HG02588 (cell line): ENCODE measurements at regions not wholly inside any gene's neighbourhood (a gene's known extent, or its start where the extent isn't known, plus 50 kb on each side); places are given as distances from the start of the nearest gene placed in this dataset.

Experiments used
- ATAC-seq: cut with Tn5 transposase; IDR thresholded peaks from one replicate; pipeline ENCODE4 v1.9.1; 2021; ENCODE audit warnings: mild to moderate bottlenecking, moderate library complexity; ENCODE audit not compliant: unreplicated experiment

DNA sequence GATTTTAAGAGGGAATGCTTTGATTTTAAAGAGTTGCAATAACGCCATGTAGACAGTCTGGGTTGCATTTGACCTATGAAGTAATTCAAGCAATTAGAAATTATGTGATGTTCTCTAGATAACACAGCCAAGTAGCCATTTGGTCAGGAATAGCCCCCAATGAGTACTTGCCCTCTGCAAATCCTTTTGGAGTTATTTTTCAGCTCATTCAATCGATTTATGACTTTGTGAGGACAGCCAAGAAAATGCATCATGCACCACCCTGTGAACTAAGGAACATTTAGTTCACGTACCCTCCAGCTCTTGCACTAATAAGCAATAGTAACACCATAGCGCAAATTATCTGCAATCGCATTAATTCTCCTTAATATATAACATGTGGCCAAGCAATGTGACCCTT, 552.6 kb upstream of the INTU start:
- ATAC-seq = no peak

DNA sequence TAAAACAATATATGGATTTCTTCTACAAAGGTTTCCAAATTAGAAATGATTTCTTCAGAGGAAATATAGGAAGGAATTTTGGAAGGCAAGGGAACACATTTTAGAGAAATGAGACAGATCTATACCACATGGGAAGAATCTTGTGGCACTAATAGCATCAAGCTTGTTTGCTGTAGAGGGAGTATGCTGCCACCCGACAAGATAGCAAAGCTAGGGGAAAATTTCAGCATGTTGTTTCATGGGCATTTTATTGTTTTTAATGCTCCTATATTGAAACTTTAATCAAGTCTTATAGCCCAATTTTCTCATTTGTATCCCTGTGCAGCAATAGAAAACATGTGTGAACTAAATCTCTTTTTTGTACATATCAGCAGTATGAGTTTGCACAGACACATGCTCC, 551.7 kb upstream of the INTU start:
- ATAC-seq = no peak

DNA sequence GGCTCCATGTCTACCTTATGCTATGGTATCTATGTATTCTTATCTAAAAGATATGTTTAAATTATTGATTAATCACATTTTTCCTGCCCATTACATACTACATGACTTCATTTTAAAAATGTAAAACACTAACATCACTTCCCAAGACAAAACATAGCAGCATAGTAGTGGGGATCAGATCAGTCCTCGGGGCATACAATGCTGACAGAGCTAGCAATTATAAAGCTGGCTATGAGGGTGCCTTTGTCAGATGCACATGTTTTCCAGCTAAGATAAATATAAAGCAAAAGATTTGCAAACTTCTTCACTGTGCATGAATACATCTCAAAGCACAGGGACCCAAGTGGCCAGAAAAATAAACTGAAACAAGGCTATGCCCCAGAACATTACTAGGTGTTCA, 549.8 kb upstream of the INTU start:
- no peak for ATAC-seq

DNA sequence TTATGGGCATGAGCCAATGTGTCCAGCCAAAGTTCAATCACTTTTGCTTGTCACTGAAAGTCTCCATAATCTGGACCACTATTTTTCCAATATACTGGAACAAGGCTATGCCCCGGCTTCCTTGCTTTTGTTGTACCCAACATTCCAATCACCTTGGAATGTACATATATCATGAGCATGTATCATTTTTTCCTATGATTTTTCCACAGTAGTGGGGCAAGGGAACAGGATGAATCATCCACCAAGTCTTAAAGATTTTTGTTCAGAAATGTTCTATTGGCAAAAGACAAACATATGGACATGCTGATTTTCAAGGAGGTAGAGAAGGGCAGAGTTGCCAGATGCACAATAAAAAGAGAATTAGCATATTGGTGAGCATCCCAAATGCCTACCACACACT, 548.1 kb upstream of the INTU start:
- no peak for ATAC-seq

DNA sequence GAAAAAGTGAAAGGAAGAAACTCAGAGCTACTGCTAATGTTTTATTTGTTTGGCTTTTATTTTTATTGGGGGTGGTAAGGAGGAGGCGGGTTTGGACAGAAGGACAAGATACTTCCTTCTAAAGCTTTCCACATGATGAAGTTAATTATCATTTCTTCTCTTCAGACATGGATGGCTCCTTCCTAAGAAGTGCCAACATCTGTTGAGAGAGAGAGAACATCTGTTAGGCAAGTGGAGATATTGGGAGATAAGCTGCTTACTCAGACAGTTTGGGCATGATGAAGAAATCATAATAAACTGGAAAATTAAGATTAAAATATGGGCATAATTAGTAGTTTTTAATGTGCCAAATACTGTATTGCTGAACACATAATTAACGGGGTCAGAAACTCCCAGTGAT, 535.7 kb upstream of the INTU start:
- ATAC-seq = no peak

DNA sequence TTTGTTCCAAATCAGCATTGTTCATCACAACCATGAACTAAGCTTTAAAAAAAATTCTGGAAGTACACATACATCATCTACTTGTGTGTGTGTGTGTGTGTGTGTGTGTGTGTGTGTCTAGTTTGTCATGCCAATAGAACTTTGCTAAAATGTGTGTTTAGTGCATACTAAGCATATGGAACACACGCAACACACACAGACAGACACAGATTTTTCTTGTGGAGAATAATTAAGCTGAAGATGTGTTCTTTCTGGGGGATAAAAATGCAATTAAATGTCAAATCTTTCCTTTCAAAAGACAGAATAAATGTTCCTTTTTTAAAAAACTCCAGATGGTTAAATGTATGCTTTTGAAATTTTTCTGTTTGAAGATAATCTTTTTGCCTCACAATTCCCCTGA, 530.4 kb upstream of the INTU start:
- no peak for ATAC-seq

DNA sequence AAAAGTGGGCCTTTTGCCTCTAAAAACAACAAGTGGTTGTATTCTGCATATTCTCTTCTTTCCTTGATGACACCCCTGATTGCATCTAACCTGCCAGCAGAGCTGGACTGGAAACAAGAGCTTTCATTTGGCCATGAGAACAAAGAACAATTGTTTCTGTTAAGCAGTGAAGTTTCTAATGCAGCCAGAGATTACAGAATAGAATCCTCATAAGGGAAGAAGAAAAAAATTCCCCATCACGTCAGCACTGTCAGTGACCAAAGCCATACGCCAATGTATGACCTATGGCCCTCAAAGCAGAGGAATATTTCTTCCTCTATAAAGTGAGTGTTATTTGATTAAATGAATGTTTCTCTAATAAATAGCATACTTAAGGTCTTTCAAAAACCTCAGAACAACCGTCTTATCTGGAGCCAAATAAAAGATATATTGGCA, 529.1 kb upstream of the INTU start:
- no peak for ATAC-seq

DNA sequence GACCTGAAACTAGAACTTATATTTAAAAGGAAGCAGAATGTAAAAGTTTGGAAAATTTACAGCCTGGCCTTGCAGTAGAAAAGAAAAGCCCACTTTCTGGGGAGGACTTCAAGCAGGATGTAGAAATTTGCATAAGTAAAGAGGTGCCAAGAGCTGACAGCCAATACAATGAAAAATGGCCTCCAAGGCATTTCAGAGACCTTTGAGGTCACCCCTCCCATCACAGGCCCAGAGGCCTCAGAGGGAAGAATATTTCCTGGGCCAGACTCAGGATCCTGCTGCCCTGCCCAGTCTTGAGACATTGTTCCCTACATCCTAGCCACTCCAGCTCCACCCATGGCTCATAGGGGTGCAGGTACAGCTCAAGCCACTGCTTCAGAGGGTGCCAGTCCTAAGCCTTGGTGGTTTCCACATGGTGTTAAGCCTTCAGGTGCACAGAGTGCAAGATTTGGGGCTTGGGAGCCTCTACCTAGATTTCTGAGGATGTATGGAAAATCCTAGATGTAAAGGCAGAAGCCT, 518.9 kb upstream of the INTU start:
- no peak for ATAC-seq

DNA sequence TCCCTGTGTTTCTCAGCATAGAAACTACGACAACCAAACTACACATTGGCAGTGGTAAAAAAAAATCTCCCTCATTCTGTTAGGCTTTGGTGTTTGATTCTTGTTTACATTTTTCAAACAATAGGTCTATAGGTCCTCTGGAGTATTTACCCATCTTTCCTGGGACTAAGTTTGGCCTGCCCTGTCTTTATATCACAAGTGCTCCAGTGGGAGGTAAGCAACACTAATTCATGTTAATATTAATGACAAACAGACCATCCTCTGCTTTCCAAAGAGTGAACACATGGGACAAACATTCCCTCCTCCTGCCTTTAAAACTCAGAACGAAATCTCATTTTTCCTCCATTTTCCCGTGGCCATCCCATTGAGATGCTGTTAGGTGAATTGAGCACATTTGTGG, 514.1 kb upstream of the INTU start:
- ATAC-seq = no peak

DNA sequence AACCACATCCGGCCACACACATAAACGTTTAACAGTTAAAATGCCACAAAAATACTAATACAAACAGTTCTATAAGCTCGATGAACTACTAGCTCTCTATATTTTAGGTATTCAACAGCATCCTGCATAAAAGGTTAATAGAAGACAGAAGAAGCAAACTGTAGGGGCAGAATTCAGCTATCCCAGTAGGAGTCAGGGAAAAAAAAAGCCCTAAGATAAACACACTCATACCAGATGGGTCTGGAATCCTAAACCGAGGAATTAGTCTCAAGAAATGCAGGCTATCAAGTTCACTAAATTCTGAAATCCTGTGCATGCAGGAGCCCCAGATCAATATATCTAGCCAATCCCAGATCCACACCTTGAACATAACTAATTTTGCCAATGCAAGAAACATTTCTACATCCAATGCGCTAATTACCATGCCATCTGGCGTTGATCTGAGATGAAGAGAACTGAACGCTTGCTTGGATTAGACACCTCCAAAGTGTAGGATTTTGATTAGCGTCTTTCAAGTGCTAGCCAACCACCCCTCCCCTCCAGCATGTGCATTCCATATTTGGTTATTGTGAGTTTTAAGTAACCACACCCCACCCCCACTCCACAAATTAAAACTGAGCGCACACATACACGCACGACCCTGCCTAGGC, 512.2 kb upstream of the INTU start:
- ATAC-seq = no peak

DNA sequence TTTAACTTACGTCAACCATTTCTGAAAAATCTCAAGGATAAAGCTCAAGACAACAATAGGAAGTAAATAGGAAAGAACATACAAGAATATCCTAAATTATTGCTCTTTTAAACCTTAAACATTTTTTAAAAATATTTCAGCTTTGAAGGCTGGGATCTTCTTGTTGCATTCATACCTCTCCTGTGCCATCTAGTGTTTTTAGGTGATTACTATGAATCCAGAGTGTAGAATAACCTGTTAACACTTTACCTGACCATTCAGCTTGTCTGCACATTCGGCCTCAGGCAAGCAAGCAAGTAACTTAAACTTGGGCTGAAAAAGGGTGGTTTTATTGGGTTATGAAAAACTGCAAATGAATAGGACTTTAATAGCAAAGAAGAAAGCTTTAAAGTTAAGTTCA, 507.8 kb upstream of the INTU start:
- ATAC-seq = no peak

DNA sequence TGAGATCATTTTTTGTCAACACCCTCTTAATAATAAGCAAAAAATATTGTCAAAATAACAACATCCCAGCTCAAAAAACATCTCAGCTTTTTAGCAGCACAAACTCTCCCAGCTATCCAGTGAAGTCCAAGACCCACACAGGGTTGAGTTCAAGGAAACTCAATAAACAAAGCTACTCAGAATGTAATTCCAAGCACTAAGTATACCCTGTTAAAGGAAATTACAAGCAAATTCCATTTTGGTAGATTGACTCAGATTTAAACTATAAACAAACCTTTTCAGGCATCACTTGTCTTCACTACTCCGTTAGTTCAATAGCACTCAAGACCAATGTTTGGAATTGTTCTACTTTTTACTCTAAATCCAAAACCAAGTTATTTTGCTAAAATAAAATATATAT, 506.0 kb upstream of the INTU start:
- ATAC-seq = no peak

DNA sequence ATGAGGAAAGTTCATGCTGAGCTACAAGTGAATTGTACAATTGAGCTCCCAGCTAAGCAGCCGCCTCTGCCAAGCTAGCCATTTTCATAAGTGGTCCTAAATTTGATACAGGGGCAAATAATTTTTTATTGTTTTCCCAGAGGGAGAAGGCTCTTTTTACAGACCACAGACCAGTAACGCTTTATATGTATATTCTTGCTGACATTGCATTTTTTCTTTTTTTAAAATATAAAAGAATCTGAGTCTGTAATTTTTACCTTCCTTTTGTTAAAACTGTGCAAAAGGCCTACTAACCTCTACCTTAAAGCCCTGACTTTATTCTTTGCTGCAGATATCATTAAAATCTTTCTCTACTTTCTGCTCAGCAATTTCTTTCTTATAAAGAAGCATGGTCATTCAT, 501.2 kb upstream of the INTU start:
- no peak for ATAC-seq

DNA sequence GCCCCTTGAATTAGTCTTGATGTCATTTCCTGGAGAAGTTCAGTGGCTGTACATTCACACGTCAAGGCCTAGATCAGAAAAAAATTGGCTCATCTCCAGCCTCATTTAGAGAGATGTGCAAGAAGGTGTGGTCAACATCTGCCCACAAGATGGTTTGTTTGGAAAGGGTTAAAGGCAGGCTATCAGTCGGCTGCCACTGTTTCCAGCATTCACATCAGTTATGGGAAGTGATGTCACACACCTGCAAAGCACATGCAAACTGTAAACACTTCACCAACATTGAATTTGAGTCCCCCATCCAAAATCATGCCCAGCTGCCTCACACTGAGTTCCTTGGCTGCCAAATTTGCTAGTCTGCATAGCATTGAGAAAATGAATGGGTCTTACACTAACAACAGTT, 498.3 kb upstream of the INTU start:
- no peak for ATAC-seq

DNA sequence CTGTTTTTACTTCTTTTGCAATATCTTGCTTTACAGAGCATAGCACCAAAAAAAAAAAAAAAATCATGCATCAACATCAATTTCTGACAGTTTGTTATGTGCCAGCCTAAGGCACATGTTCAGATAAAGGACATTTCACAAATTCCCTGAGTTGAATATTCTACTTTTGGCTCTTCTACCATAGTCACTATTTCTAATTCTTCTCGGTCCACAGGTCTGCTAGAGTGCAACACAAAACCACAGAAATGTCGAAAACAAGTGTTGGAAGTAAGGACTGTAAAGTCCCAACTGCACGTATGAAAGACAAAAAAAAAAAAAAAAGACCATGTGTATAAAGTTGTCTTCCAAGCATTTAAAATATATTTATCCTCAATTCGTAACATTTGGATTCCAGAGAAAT, 494.2 kb upstream of the INTU start:
- no peak for ATAC-seq

DNA sequence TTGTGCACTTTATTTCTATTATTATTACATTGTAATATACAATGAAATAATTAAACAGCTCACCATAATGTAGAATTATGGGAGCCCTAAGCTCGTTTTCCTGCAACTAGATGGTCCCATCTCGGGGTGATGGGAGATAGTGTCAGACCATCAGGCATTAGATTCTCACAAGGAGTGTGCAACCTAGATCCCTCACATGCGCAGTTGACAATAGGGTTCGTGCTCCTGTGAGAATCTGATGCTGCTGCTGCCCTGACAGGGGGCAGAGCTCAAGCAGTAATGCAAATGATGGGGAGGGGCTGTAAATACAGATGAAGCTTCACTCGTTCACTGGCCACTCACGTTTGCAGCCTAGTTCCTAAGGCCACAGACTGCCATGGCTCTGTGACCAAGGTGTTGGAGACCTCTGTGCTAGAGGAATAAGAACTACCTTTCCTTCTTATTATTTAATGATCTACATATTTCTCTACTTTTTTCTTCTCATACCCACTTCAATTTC, 492.9 kb upstream of the INTU start:
- ATAC-seq = no peak

DNA sequence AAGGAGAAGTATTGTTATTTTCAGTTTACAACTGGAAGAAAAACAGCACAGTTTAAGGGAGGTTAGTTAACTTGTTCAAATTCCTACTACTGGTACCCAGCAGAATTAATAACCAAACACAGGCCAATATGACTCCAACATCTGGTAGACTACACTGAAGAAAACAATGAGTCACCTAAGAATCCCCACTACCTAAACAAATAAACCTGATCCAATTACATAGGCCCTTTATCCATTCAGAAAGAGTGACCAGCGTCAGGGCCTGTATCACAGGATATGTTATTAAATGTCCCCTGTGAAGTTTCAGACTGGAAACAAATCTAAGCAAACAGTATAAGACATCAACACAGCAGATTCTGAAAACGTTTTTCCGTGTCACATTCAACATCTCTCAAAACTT, 492.5 kb upstream of the INTU start:
- ATAC-seq = no peak

DNA sequence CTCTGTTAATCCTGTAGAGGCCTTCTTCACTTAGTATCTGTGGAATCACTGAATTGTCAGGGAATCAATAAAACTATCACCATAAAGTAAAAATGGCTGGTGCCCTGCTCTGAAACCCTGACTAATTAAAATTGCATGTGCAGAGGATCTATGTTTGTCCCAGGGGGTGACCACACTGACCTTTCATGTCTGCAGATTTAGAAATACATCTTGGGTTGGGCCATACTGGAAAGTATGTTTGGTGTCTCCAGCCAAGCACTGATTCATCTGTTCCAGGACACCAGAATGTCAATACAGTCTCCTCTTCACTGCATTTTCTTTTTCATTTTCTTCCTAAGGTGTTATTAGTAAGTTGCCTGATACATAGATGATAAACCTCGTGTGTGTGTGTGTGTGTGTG, 490.9 kb upstream of the INTU start:
- no peak for ATAC-seq

DNA sequence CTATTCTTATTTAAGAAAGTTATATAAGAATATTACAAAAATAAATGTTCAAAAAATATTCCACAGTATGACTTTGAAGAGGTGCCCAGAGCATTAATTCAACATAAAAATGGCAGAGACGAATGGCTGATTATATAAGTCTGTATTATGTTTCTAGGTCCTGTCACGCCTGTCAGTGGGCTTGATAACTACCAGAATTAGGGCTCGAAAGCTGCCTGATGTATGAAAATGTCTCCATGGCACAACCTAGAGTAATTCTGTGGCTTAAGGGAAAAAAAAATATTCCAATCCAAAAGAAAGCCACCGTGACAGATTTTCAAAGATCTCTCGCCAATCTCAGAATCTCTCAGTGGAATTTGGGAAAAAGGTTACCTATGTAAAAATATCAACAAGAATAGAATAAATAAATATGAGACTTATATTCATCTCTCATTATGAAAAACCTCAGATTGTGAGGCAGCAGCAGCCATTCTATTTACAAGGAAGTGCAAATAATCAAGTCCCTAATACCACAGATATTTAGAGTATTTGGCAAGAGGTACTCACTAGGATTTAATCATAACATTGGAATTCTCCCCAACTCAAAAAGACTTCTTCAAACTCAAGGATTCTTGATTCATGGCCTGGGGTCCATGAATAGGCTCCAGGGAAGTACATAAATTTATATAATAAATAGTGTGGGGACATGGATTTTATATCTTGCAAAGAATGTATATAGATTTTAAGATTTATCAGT, 489.1 kb upstream of the INTU start:
- no peak for ATAC-seq

DNA sequence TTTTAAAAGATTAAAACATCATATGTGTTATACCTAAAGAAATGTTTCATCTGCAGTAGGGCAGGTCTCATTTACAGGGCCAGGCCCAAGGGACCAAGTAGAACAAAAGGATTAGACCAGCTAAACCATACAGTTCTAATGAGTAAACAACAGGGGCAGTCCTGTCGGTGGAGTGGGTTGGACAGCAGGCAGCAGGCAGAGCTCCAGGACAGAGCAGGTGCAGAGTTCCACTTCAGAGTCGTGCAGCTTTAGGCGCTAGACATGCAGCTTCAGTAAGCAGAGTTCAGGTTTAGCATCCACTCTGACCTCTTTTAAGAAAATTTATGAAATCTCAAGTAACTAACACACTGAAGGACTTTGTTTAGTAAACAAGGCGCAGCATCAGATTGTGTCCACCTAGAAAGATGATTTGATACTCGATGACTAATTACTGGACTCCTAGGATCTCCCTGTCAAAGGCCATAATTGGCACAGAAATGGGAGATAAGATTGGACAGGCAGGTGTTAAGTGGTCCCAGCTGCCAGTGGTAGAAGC, 487.7 kb upstream of the INTU start:
- ATAC-seq = no peak

DNA sequence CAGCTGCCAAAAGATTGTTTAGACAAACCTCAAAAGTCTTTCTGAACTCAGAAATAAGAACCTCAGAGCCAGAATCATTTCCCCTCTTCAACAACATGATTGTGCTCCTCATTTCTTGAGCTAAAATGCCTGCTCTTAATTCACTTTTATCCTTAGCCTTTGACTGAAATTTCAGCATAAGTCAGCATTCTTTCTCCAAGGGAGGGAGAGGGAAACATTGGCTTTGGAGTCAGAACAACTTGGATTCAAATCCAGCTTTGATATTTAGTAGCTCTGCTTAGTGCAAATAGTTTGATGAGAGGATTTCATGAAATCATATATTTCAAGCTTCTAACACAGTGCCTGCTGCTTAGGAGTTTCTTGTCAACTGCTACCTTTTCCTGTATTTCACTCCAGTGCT, 484.6 kb upstream of the INTU start:
- ATAC-seq = no peak

DNA sequence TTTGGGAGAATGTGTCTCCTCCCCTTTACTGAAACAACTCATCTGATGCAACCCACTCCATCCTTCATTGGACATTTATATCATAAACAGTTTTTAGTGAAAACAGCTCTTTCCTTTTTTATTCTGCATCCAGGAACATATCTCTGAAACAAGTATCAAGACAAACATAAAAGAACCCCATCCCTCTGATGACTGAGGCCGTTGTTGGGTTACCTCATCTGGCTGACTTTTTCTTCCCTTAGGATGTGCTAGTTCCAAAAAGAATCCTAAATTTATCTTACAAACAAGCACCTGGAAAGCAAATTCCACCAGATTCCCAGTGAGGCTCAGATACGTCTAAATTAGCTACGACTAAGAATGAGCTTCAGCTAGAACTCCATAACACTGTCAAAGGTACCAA, 483.7 kb upstream of the INTU start:
- ATAC-seq = no peak
